HG03571 (cell line): ENCODE measurements at regions not wholly inside any gene's neighbourhood (a gene's known extent, or its start where the extent isn't known, plus 50 kb on each side); places are given as distances from the start of the nearest gene placed in this dataset.
"Not testable (repeated sequence)": the region's sequence is repeated elsewhere in the genome, so short reads cannot be mapped to it uniquely, and the experiment has no call there.

ENCODE experiments used
- ATAC-seq: cut with Tn5 transposase; IDR thresholded peaks from one replicate; pipeline ENCODE4 v1.9.1; 2021; ENCODE audit not compliant: unreplicated experiment

GRCh38 chr6:103114582-103114981 is 1721.1 kb downstream of the GRIK2 start:
- no peak for ATAC-seq

- no peak for ATAC-seq
These were observed 1719.9 kb downstream of the GRIK2 start for GRCh38 chr6:103113416-103113815.

GRCh38 chr6:103107985-103108384 is 1714.5 kb downstream of the GRIK2 start:
- ATAC-seq, result no peak

GRCh38 chr6:103105686-103106085 is 1712.2 kb downstream of the GRIK2 start:
- no peak for ATAC-seq

- no peak for ATAC-seq
These were observed 1707.8 kb downstream of the GRIK2 start for GRCh38 chr6:103101267-103101666.

GRCh38 chr6:103092414-103092813 is 1698.9 kb downstream of the GRIK2 start:
- ATAC-seq, result not testable (repeated sequence)

- ATAC-seq, result no peak
These were observed 1692.3 kb downstream of the GRIK2 start for GRCh38 chr6:103085801-103086200.

GRCh38 chr6:103081876-103082630 is 1688.5 kb downstream of the GRIK2 start:
- ATAC-seq, result no peak

- ATAC-seq, result no peak
These were observed 1687.6 kb downstream of the GRIK2 start for GRCh38 chr6:103081126-103081525.

GRCh38 chr6:103080497-103080896 is 1687.0 kb downstream of the GRIK2 start:
- no peak for ATAC-seq

GRCh38 chr6:103079867-103080266 is 1686.4 kb downstream of the GRIK2 start:
- no peak for ATAC-seq

GRCh38 chr6:103062136-103062535 is 1668.6 kb downstream of the GRIK2 start:
- no peak for ATAC-seq

GRCh38 chr6:103047567-103047966 is 1654.1 kb downstream of the GRIK2 start:
- ATAC-seq, result no peak

- ATAC-seq, result no peak
These were observed 1648.8 kb downstream of the GRIK2 start for GRCh38 chr6:103042336-103042735.

GRCh38 chr6:103036846-103037245 is 1643.3 kb downstream of the GRIK2 start:
- no peak for ATAC-seq

GRCh38 chr6:103027271-103027931 is 1633.9 kb downstream of the GRIK2 start:
- no peak for ATAC-seq

GRCh38 chr6:103018426-103018825 is 1624.9 kb downstream of the GRIK2 start:
- ATAC-seq, result no peak

GRCh38 chr6:103017878-103018277 is 1624.4 kb downstream of the GRIK2 start:
- no peak for ATAC-seq

- no peak for ATAC-seq
These were observed 1618.1 kb downstream of the GRIK2 start for GRCh38 chr6:103011605-103012004.

- no peak for ATAC-seq
These were observed 1608.8 kb downstream of the GRIK2 start for GRCh38 chr6:103002282-103002681.

GRCh38 chr6:103001724-103002123 is 1608.2 kb downstream of the GRIK2 start:
- no peak for ATAC-seq

- no peak for ATAC-seq
These were observed 1607.2 kb downstream of the GRIK2 start for GRCh38 chr6:103000688-103001087.

GRCh38 chr6:102995491-102995890 is 1602.0 kb downstream of the GRIK2 start:
- no peak for ATAC-seq
